ENCODE measurements at regions not wholly inside any gene's neighbourhood (a gene's known extent, or its start where the extent isn't known, plus 50 kb on each side); places are given as distances from the start of the nearest gene placed in this dataset.

- Histone ChIP-seq H3K4me1 (ENCODE audit: insufficient read depth, low read length) (no peaks in the 10 kb centered on the region), H3K27ac (ENCODE audit: low read depth, low read length) (no peak overlapping the region), H3K27me3 (ENCODE audit: insufficient read depth, low read length) (no peaks in the 10 kb centered on the region), H3K9me3 (ENCODE audit: control insufficient read depth in 1 of 2, low read length in 2 of 2) (no peaks in the 10 kb centered on the region), H3K4me3 (ENCODE audit: low read length in 2 of 2) (no peak overlapping the region), H3K36me3 (ENCODE audit: insufficient read depth, low read length) (no peaks in the 10 kb centered on the region)
- intact Hi-C loops (cut with micrococcal nuclease): no loop called here
- DNase-seq: no peak
- Mint-ChIP-seq H3K27ac (no peak overlapping the region), H3K4me1 (no peaks in the 10 kb centered on the region), H3K27me3 (peaks cover 0 to 7% of the 10 kb centered on the region in 2 donors), H3K9me3 (no peaks in the 10 kb centered on the region), H3K36me3 (no peaks in the 10 kb centered on the region), H3K4me3 (no peak overlapping the region)
- ChIA-PET CTCF (ENCODE audit: partially characterized antibody) (no interaction called here), POLR2A (ENCODE audit: partially characterized antibody) (no interaction called here)
Measured at GRCh38 chr16:52956044-52956443, 96.7 kb downstream of the CHD9NB start.

GRCh38 chr16:52953215-52953614 lies 99.5 kb downstream of the CHD9NB start:
- H3K27me3 ChIP-seq (ENCODE audit: insufficient read depth, low read length): no peaks in the 10 kb centered on the region
- Mint-ChIP-seq H3K4me1 (no peaks in the 10 kb centered on the region), H3K9me3 (peaks cover 0 to 2% (median 0%) of the 10 kb centered on the region in 8 donors), H3K27me3 (peaks cover 3 to 7% of the 10 kb centered on the region in 2 donors), H3K36me3 (no peaks in the 10 kb centered on the region), H3K27ac (no peak overlapping the region), H3K4me3 (no peak overlapping the region)
- CTCF ChIA-PET (ENCODE audit: partially characterized antibody): no interaction called here
- intact Hi-C loops (cut with micrococcal nuclease): no loop called here
- H3K36me3 ChIP-seq (ENCODE audit: insufficient read depth, low read length): no peaks in the 10 kb centered on the region
- H3K27ac ChIP-seq (ENCODE audit: low read depth, low read length): no peak overlapping the region
- DNase-seq: no peak
- no peaks in the 10 kb centered on the region for H3K9me3 ChIP-seq (ENCODE audit: control insufficient read depth in 1 of 2, low read length in 2 of 2)
- no peak overlapping the region for H3K4me3 ChIP-seq (ENCODE audit: low read length in 2 of 2)
- no peaks in the 10 kb centered on the region for H3K4me1 ChIP-seq (ENCODE audit: insufficient read depth, low read length)
- POLR2A ChIA-PET (ENCODE audit: partially characterized antibody): no interaction called here

- Mint-ChIP-seq H3K9me3 (peaks cover 0 to 12% (median 8%) of the 10 kb centered on the region in 8 donors), H3K36me3 (no peaks in the 10 kb centered on the region), H3K27me3 (peaks cover 3 to 4% of the 10 kb centered on the region in 2 donors), H3K4me3 (no peak overlapping the region), H3K27ac (no peak overlapping the region), H3K4me1 (no peaks in the 10 kb centered on the region)
- no peak overlapping the region for H3K4me3 ChIP-seq (ENCODE audit: low read length in 2 of 2)
- H3K27me3 ChIP-seq (ENCODE audit: insufficient read depth, low read length): no peaks in the 10 kb centered on the region
- no peak overlapping the region for H3K27ac ChIP-seq (ENCODE audit: low read depth, low read length)
- H3K9me3 ChIP-seq (ENCODE audit: control insufficient read depth in 1 of 2, low read length in 2 of 2): no peaks in the 10 kb centered on the region
- H3K36me3 ChIP-seq (ENCODE audit: insufficient read depth, low read length): no peaks in the 10 kb centered on the region
- DNase-seq: no peak
- ChIA-PET CTCF (ENCODE audit: partially characterized antibody) (no interaction called here), POLR2A (ENCODE audit: partially characterized antibody) (no interaction called here)
- no peaks in the 10 kb centered on the region for H3K4me1 ChIP-seq (ENCODE audit: insufficient read depth, low read length)
- intact Hi-C loops (cut with micrococcal nuclease): no loop called here
Measured at GRCh38 chr16:52948946-52949345, 103.8 kb downstream of the CHD9NB start.

GRCh38 chr16:52932321-52932720 lies 120.4 kb downstream of the CHD9NB start:
- ChIA-PET CTCF (ENCODE audit: partially characterized antibody) (no interaction called here), POLR2A (ENCODE audit: partially characterized antibody) (no interaction called here)
- no peak overlapping the region for H3K4me3 ChIP-seq (ENCODE audit: low read length in 2 of 2)
- no peak overlapping the region for H3K27ac Mint-ChIP-seq
- H3K27ac ChIP-seq (ENCODE audit: low read depth, low read length): no peak overlapping the region
- H3K27me3 Mint-ChIP-seq: peaks cover 2% of the 10 kb centered on the region in 2 donors
- H3K27me3 ChIP-seq (ENCODE audit: insufficient read depth, low read length): no peaks in the 10 kb centered on the region
- H3K36me3 ChIP-seq (ENCODE audit: insufficient read depth, low read length): no peaks in the 10 kb centered on the region
- no peaks in the 10 kb centered on the region for H3K4me1 Mint-ChIP-seq
- H3K9me3 Mint-ChIP-seq: peaks cover 0 to 8% (median 6%) of the 10 kb centered on the region in 8 donors
- no peak overlapping the region for H3K4me3 Mint-ChIP-seq
- intact Hi-C loops (cut with micrococcal nuclease): no loop called here
- no peak for DNase-seq
- no peaks in the 10 kb centered on the region for H3K9me3 ChIP-seq (ENCODE audit: control insufficient read depth in 1 of 2, low read length in 2 of 2)
- no peaks in the 10 kb centered on the region for H3K4me1 ChIP-seq (ENCODE audit: insufficient read depth, low read length)
- no peaks in the 10 kb centered on the region for H3K36me3 Mint-ChIP-seq

- Histone ChIP-seq H3K36me3 (ENCODE audit: insufficient read depth, low read length) (no peaks in the 10 kb centered on the region), H3K4me3 (ENCODE audit: low read length in 2 of 2) (no peak overlapping the region), H3K4me1 (ENCODE audit: insufficient read depth, low read length) (no peaks in the 10 kb centered on the region), H3K9me3 (ENCODE audit: control insufficient read depth in 1 of 2, low read length in 2 of 2) (no peaks in the 10 kb centered on the region), H3K27me3 (ENCODE audit: insufficient read depth, low read length) (no peaks in the 10 kb centered on the region), H3K27ac (ENCODE audit: low read depth, low read length) (no peak overlapping the region)
- DNase-seq: no peak
- POLR2A ChIA-PET (ENCODE audit: partially characterized antibody): no interaction called here
- no peak overlapping the region for H3K4me3 Mint-ChIP-seq
- no peaks in the 10 kb centered on the region for H3K4me1 Mint-ChIP-seq
- intact Hi-C loops (cut with micrococcal nuclease): no loop called here
- no peaks in the 10 kb centered on the region for H3K36me3 Mint-ChIP-seq
- no peak overlapping the region for H3K27ac Mint-ChIP-seq
- peaks cover 0 to 8% (median 6%) of the 10 kb centered on the region in 8 donors for H3K9me3 Mint-ChIP-seq
- CTCF ChIA-PET (ENCODE audit: partially characterized antibody): interaction anchor here (1.3 kb wide), 1 partner anchor 18 kb away, joined by 3 read pairs; no protein-coding TSS in a partner anchor
- peaks cover 0 to 1% of the 10 kb centered on the region in 2 donors for H3K27me3 Mint-ChIP-seq
Measured at GRCh38 chr16:52929478-52930400, 123.0 kb downstream of the CHD9NB start.

- H3K36me3 Mint-ChIP-seq: no peaks in the 10 kb centered on the region
- ChIA-PET POLR2A (ENCODE audit: partially characterized antibody) (no interaction called here), CTCF (ENCODE audit: partially characterized antibody) (no interaction called here)
- DNase-seq: no peak
- Histone ChIP-seq H3K4me1 (ENCODE audit: insufficient read depth, low read length) (no peaks in the 10 kb centered on the region), H3K27me3 (ENCODE audit: insufficient read depth, low read length) (no peaks in the 10 kb centered on the region), H3K9me3 (ENCODE audit: control insufficient read depth in 1 of 2, low read length in 2 of 2) (no peaks in the 10 kb centered on the region), H3K27ac (ENCODE audit: low read depth, low read length) (no peak overlapping the region), H3K36me3 (ENCODE audit: insufficient read depth, low read length) (no peaks in the 10 kb centered on the region), H3K4me3 (ENCODE audit: low read length in 2 of 2) (no peak overlapping the region)
- H3K27me3 Mint-ChIP-seq: peaks cover 3% of the 10 kb centered on the region in 2 donors
- H3K27ac Mint-ChIP-seq: no peak overlapping the region
- no peaks in the 10 kb centered on the region for H3K4me1 Mint-ChIP-seq
- H3K9me3 Mint-ChIP-seq: peaks cover 0 to 8% (median 6%) of the 10 kb centered on the region in 8 donors
- intact Hi-C loops (cut with micrococcal nuclease): no loop called here
- no peak overlapping the region for H3K4me3 Mint-ChIP-seq
Measured at GRCh38 chr16:52928955-52929354, 123.7 kb downstream of the CHD9NB start.

- POLR2A ChIA-PET (ENCODE audit: partially characterized antibody): no interaction called here
- intact Hi-C loops (cut with micrococcal nuclease): no loop called here
- H3K27ac ChIP-seq (ENCODE audit: low read depth, low read length): no peak overlapping the region
- H3K4me1 ChIP-seq (ENCODE audit: insufficient read depth, low read length): no peaks in the 10 kb centered on the region
- Mint-ChIP-seq H3K27ac (no peak overlapping the region), H3K36me3 (no peaks in the 10 kb centered on the region), H3K9me3 (peaks cover 0 to 2% (median 0%) of the 10 kb centered on the region in 8 donors), H3K4me1 (no peaks in the 10 kb centered on the region), H3K27me3 (peaks cover 3 to 8% of the 10 kb centered on the region in 2 donors), H3K4me3 (no peak overlapping the region)
- no peaks in the 10 kb centered on the region for H3K36me3 ChIP-seq (ENCODE audit: insufficient read depth, low read length)
- CTCF ChIA-PET (ENCODE audit: partially characterized antibody): no interaction called here
- H3K9me3 ChIP-seq (ENCODE audit: control insufficient read depth in 1 of 2, low read length in 2 of 2): no peaks in the 10 kb centered on the region
- no peaks in the 10 kb centered on the region for H3K27me3 ChIP-seq (ENCODE audit: insufficient read depth, low read length)
- no peak for DNase-seq
- no peak overlapping the region for H3K4me3 ChIP-seq (ENCODE audit: low read length in 2 of 2)
Measured at GRCh38 chr16:52925143-52925542, 127.6 kb downstream of the CHD9NB start.
